Astrocyte (in vitro differentiated cells and primary cell): ENCODE measurements at regions not wholly inside any gene's neighbourhood (a gene's known extent, or its start where the extent isn't known, plus 50 kb on each side); places are given as distances from the start of the nearest gene placed in this dataset.

Experiments used
- DNase-seq: peaks from one replicate; pipeline ENCODE4 v3.0.0-alpha.2; 2010; ENCODE audit warnings: low read depth
- FAIRE-seq: peaks from 2 replicates; lab custom pipeline; 2011; peaks lifted over from hg19 to GRCh38; lab: Jason Lieb, UNC
- H2AFZ ChIP-seq: 2 replicates; pipeline ENCODE4 v1.6.0; 2012; ENCODE audit warnings: low read depth, low read length, inconsistent platforms
- H3K27ac ChIP-seq: 2 replicates; pipeline ENCODE4 v1.5.1; 2011; ENCODE audit warnings: low read depth, low read length, inconsistent platforms
- H3K27me3 ChIP-seq: 2 replicates; pipeline ENCODE4 v1.6.0; 2011; ENCODE audit warnings: low read length, inconsistent platforms; ENCODE audit not compliant: insufficient read depth
- H3K36me3 ChIP-seq: 2 replicates; pipeline ENCODE4 v1.5.1; 2011; ENCODE audit warnings: low read length, inconsistent platforms; ENCODE audit not compliant: insufficient read depth
- H3K4me1 ChIP-seq: 2 replicates; pipeline ENCODE4 v1.5.1; 2011; ENCODE audit warnings: low read length, inconsistent platforms; ENCODE audit not compliant: insufficient read depth
- H3K4me2 ChIP-seq: 2 replicates; pipeline ENCODE4 v1.6.0; 2012; ENCODE audit warnings: low read length, inconsistent platforms
- H3K4me3 ChIP-seq: 2 replicates; pipeline ENCODE4 v1.5.1; 2011; ENCODE audit warnings: low read depth, mild to moderate bottlenecking, low read length, inconsistent platforms; ENCODE audit not compliant: insufficient read depth
- H3K79me2 ChIP-seq: 2 replicates; pipeline ENCODE4 v1.6.0; 2012; ENCODE audit warnings: mild to moderate bottlenecking, low read length, inconsistent platforms; ENCODE audit not compliant: insufficient read depth
- H3K9ac ChIP-seq: 2 replicates; pipeline ENCODE4 v1.6.0; 2012; ENCODE audit warnings: mild to moderate bottlenecking, low read length, inconsistent platforms
- H3K9me3 ChIP-seq: 2 replicates; pipeline ENCODE4 v1.5.1; 2012; ENCODE audit warnings: low read depth, mild to moderate bottlenecking, low read length, inconsistent platforms; ENCODE audit not compliant: insufficient read depth
- H4K20me1 ChIP-seq: 2 replicates; pipeline ENCODE4 v1.6.0; 2012; ENCODE audit warnings: low read length, inconsistent platforms; ENCODE audit not compliant: insufficient read depth
- H3K27ac Mint-ChIP-seq: one replicate; pipeline ENCODE4 v1.8.0; 2021; ENCODE audit warnings: mild to moderate bottlenecking, mixed read lengths; ENCODE audit not compliant: unreplicated experiment
- H3K27me3 Mint-ChIP-seq: one replicate; pipeline ENCODE4 v1.8.0; 2021; ENCODE audit warnings: low read depth, mixed read lengths; ENCODE audit not compliant: unreplicated experiment
- H3K36me3 Mint-ChIP-seq: one replicate; pipeline ENCODE4 v1.8.0; 2021; ENCODE audit warnings: low read depth, mixed read lengths; ENCODE audit not compliant: unreplicated experiment
- H3K4me1 Mint-ChIP-seq: one replicate; pipeline ENCODE4 v1.8.0; 2021; ENCODE audit warnings: low read depth, mixed read lengths; ENCODE audit not compliant: unreplicated experiment
- H3K4me3 Mint-ChIP-seq: one replicate; pipeline ENCODE4 v1.8.0; 2021; ENCODE audit warnings: mild to moderate bottlenecking, moderate library complexity, mixed read lengths; ENCODE audit not compliant: unreplicated experiment
- H3K9me3 Mint-ChIP-seq: one replicate; pipeline ENCODE4 v1.8.0; 2021; ENCODE audit warnings: mild to moderate bottlenecking, mixed read lengths; ENCODE audit not compliant: unreplicated experiment
- CTCF ChIP-seq: IDR thresholded peaks from 2 replicates; pipeline ENCODE4 v1.5.1; 2011; ENCODE audit warnings: low read depth, mild to moderate bottlenecking, inconsistent platforms, low read length, moderate library complexity; ENCODE audit not compliant: insufficient read depth
- EZH2 ChIP-seq: IDR thresholded peaks from 2 replicates; pipeline ENCODE4 v1.6.1; 2012; ENCODE audit warnings: mild to moderate bottlenecking, low read length, inconsistent platforms; ENCODE audit not compliant: insufficient read depth

GRCh38 chr4:30815685-30816084 lies 95.5 kb downstream of the PCDH7 start:
- no peaks in the 10 kb centered on the region for H3K27me3 ChIP-seq
- H3K4me1 Mint-ChIP-seq, result peaks cover 4% of the 10 kb centered on the region

GRCh38 chr4:30817447-30817846 lies 97.3 kb downstream of the PCDH7 start:
- Mint-ChIP-seq H3K36me3 (no peaks in the 10 kb centered on the region), H3K9me3 (peaks cover 3% of the 10 kb centered on the region), H3K4me1 (peaks cover 13% of the 10 kb centered on the region), H3K27me3 (no peaks in the 10 kb centered on the region), H3K4me3 (no peak overlapping the region), H3K27ac (no peak overlapping the region)
- Histone ChIP-seq H3K4me3 (no peak overlapping the region), H3K4me1 (peaks cover 12% of the 10 kb centered on the region), H3K9me3 (no peaks in the 10 kb centered on the region), H3K36me3 (no peaks in the 10 kb centered on the region), H4K20me1 (no peaks in the 10 kb centered on the region), H2AFZ (no peak overlapping the region), H3K79me2 (no peaks in the 10 kb centered on the region), H3K27me3 (no peaks in the 10 kb centered on the region), H3K4me2 (no peak overlapping the region), H3K9ac (no peak overlapping the region), H3K27ac (no peak overlapping the region)
- DNase-seq (no peak), FAIRE-seq (no peak)
- TF ChIP-seq EZH2, result no peak
- TF ChIP-seq CTCF, result no peak

More at GRCh38 chr4:30815685-30816084, 95.5 kb downstream of the PCDH7 start:
- no peaks in the 10 kb centered on the region for H3K9me3 ChIP-seq
- H3K36me3 Mint-ChIP-seq, result no peaks in the 10 kb centered on the region
- H3K27ac Mint-ChIP-seq, result no peak overlapping the region
- H4K20me1 ChIP-seq, result no peaks in the 10 kb centered on the region
- no peak overlapping the region for H3K4me2 ChIP-seq
- TF ChIP-seq EZH2, result no peak
- no peak for TF ChIP-seq CTCF
- H3K4me1 ChIP-seq, result no peaks in the 10 kb centered on the region
- no peaks in the 10 kb centered on the region for H3K27me3 Mint-ChIP-seq
- no peak overlapping the region for H3K27ac ChIP-seq
- FAIRE-seq (no peak), DNase-seq (no peak)
- no peaks in the 10 kb centered on the region for H3K36me3 ChIP-seq
- no peak overlapping the region for H3K4me3 ChIP-seq
- no peaks in the 10 kb centered on the region for H3K79me2 ChIP-seq
- H3K9ac ChIP-seq, result no peak overlapping the region
- no peak overlapping the region for H3K4me3 Mint-ChIP-seq
- H2AFZ ChIP-seq, result no peak overlapping the region
- H3K9me3 Mint-ChIP-seq, result peaks cover 3% of the 10 kb centered on the region

- Histone ChIP-seq H3K9me3 (no peaks in the 10 kb centered on the region), H3K27ac (no peak overlapping the region), H3K4me3 (no peak overlapping the region), H2AFZ (no peak overlapping the region), H4K20me1 (no peaks in the 10 kb centered on the region), H3K36me3 (no peaks in the 10 kb centered on the region), H3K79me2 (no peaks in the 10 kb centered on the region), H3K9ac (no peak overlapping the region), H3K4me1 (peaks cover 12% of the 10 kb centered on the region), H3K4me2 (no peak overlapping the region), H3K27me3 (no peaks in the 10 kb centered on the region)
- H3K4me3 Mint-ChIP-seq, result no peak overlapping the region
- DNase-seq (no peak), FAIRE-seq (no peak)
- H3K27ac Mint-ChIP-seq, result no peak overlapping the region
- peaks cover 3% of the 10 kb centered on the region for H3K9me3 Mint-ChIP-seq
- no peak for TF ChIP-seq EZH2
- TF ChIP-seq CTCF, result no peak
- no peaks in the 10 kb centered on the region for H3K27me3 Mint-ChIP-seq
- peaks cover 13% of the 10 kb centered on the region for H3K4me1 Mint-ChIP-seq
- H3K36me3 Mint-ChIP-seq, result no peaks in the 10 kb centered on the region
Measured at GRCh38 chr4:30818541-30818940, 98.4 kb downstream of the PCDH7 start.
